ENCODE measurements at regions not wholly inside any gene's neighbourhood (a gene's known extent, or its start where the extent isn't known, plus 50 kb on each side); places are given as distances from the start of the nearest gene placed in this dataset.

DNA sequence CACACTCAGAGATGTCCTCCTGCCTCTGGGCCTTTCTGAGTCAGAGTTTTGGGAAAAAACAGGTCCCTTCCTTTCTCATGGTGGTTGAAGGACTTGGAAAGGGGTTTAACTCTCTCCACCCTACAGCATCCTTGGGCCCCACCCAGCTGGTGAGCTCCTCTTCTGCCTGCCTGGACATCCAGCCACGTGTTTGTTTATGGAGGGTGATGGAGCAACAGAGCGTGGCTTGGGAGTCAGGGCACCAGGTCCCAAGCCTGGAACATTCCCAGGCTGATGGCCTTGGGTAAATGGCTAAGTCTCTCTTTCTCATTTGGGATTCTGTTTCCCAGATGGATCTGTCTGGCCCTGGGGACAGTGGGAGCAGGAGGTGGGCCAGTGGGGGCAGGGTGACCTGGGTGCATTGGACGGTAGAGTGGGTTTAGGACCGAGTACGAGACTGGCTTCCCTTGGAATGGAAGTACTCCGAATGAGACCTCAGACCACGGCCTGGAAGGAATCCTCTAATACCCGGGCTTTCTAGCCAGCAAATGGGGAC is 141.1 kb upstream of the IRX2 start:
- TF ChIP-seq EP300 (IDR thresholded peaks at IDR 0.05) (no peak), POLR2A (IDR thresholded peaks at IDR 0.05) (no peak)
- TF ChIP-seq, protein P1, sequence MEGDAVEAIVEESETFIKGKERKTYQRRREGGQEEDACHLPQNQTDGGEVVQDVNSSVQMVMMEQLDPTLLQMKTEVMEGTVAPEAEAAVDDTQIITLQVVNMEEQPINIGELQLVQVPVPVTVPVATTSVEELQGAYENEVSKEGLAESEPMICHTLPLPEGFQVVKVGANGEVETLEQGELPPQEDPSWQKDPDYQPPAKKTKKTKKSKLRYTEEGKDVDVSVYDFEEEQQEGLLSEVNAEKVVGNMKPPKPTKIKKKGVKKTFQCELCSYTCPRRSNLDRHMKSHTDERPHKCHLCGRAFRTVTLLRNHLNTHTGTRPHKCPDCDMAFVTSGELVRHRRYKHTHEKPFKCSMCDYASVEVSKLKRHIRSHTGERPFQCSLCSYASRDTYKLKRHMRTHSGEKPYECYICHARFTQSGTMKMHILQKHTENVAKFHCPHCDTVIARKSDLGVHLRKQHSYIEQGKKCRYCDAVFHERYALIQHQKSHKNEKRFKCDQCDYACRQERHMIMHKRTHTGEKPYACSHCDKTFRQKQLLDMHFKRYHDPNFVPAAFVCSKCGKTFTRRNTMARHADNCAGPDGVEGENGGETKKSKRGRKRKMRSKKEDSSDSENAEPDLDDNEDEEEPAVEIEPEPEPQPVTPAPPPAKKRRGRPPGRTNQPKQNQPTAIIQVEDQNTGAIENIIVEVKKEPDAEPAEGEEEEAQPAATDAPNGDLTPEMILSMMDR (IDR thresholded peaks at IDR 0.05): no peak
